ENCODE measurements at regions not wholly inside any gene's neighbourhood (a gene's known extent, or its start where the extent isn't known, plus 50 kb on each side); places are given as distances from the start of the nearest gene placed in this dataset.

DNA sequence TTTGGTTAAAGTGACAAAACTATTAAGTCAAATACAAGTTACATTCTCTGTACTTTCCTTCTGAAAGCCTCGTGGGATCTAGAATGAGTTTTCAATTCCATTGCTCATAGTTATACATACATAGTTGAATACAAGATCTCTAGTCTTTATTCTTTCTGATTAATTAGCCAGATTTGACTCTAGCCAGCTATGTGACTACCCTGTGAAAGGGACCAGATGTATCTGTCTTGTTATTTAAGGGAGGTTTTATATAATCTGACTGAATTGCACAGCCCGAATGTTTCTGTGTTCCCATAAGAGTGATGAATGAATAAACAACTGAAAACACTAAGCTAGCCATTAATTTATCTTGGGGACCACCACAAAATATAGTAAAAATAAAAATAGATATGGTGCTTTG is 166.7 kb downstream of the TMEM167A start:
- TF ChIP-seq, protein P1, sequence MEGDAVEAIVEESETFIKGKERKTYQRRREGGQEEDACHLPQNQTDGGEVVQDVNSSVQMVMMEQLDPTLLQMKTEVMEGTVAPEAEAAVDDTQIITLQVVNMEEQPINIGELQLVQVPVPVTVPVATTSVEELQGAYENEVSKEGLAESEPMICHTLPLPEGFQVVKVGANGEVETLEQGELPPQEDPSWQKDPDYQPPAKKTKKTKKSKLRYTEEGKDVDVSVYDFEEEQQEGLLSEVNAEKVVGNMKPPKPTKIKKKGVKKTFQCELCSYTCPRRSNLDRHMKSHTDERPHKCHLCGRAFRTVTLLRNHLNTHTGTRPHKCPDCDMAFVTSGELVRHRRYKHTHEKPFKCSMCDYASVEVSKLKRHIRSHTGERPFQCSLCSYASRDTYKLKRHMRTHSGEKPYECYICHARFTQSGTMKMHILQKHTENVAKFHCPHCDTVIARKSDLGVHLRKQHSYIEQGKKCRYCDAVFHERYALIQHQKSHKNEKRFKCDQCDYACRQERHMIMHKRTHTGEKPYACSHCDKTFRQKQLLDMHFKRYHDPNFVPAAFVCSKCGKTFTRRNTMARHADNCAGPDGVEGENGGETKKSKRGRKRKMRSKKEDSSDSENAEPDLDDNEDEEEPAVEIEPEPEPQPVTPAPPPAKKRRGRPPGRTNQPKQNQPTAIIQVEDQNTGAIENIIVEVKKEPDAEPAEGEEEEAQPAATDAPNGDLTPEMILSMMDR (IDR thresholded peaks at IDR 0.05 in 8 of 11, conservative IDR thresholded peaks at IDR 0.05 in 3 of 11) = no peak
- no peak for TF ChIP-seq POLR2A (IDR thresholded peaks at IDR 0.05)
